ENCODE measurements at regions not wholly inside any gene's neighbourhood (a gene's known extent, or its start where the extent isn't known, plus 50 kb on each side); places are given as distances from the start of the nearest gene placed in this dataset.

DNA sequence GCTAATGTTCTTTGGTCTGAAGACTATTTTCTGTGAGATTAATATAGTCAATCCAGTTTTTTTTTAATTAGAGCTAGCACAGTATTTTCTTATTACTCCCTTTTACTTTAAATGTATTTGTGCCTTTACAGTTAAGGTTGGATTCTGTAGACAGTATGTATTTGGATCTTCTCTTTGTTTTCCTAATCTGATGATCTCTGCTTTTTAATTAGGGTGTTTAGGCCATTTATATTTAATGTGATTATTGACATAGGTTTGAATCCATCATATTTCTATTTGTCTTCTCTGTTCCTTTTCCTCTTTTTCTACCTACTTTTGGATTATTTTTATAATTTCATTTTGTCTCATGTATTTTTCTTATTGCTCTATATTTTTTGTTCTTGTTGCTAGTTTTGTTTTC lies 437.7 kb downstream of the CPS1 start:
- TF ChIP-seq, protein P1, sequence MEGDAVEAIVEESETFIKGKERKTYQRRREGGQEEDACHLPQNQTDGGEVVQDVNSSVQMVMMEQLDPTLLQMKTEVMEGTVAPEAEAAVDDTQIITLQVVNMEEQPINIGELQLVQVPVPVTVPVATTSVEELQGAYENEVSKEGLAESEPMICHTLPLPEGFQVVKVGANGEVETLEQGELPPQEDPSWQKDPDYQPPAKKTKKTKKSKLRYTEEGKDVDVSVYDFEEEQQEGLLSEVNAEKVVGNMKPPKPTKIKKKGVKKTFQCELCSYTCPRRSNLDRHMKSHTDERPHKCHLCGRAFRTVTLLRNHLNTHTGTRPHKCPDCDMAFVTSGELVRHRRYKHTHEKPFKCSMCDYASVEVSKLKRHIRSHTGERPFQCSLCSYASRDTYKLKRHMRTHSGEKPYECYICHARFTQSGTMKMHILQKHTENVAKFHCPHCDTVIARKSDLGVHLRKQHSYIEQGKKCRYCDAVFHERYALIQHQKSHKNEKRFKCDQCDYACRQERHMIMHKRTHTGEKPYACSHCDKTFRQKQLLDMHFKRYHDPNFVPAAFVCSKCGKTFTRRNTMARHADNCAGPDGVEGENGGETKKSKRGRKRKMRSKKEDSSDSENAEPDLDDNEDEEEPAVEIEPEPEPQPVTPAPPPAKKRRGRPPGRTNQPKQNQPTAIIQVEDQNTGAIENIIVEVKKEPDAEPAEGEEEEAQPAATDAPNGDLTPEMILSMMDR (IDR thresholded peaks at IDR 0.05; ENCODE audit: low read depth, low read length), result no peak
- no peak for TF ChIP-seq POLR2A (IDR thresholded peaks at IDR 0.05; ENCODE audit: extremely low read depth, insufficient read length)
- no peak for TF ChIP-seq MYC (IDR thresholded peaks at IDR 0.05; ENCODE audit: low read depth, low read length)

All from NB4 (cell line).